Fibroblast of lung (primary cell): ENCODE measurements at regions not wholly inside any gene's neighbourhood (a gene's known extent, or its start where the extent isn't known, plus 50 kb on each side); places are given as distances from the start of the nearest gene placed in this dataset.

Source experiments
- DNase-seq, 2 donors: peaks; one replicate each; pipeline versions ENCODE4 v3.0.0 to v3.0.0-alpha.2; 2010; ENCODE audit warnings: low read depth in 2 of 2
- H2AFZ ChIP-seq: 2 replicates; pipeline ENCODE4 v1.5.1; 2012; ENCODE audit warnings: low read length, control low read depth, inconsistent platforms
- H3K27ac ChIP-seq: 2 replicates; pipeline ENCODE4 v1.5.1; 2011; ENCODE audit warnings: low read length, control low read depth; ENCODE audit not compliant: insufficient read depth
- H3K27me3 ChIP-seq: 2 replicates; pipeline ENCODE4 v1.5.1; 2011; ENCODE audit warnings: mild to moderate bottlenecking, low read length; ENCODE audit not compliant: control insufficient read depth, insufficient read depth
- H3K36me3 ChIP-seq: 2 replicates; pipeline ENCODE4 v1.5.1; 2011; ENCODE audit warnings: low read length; ENCODE audit not compliant: control insufficient read depth, insufficient read depth
- H3K4me1 ChIP-seq: 2 replicates; pipeline ENCODE4 v1.5.1; 2011; ENCODE audit warnings: low read length; ENCODE audit not compliant: control insufficient read depth, insufficient read depth; ENCODE audit errors: extremely low read depth
- H3K4me2 ChIP-seq: 2 replicates; pipeline ENCODE4 v1.5.1; 2011; ENCODE audit warnings: low read length, control low read depth; ENCODE audit not compliant: insufficient read depth; ENCODE audit errors: extremely low read depth
- H3K4me3 ChIP-seq, 4 experiments: fragments of 200-600 bp in 1 of 4; sonication (generic) in 1 of 4; replicated peaks in 1 of 4; 2 replicates each; pipeline ENCODE4 v1.5.1; 2011 to 2016; ENCODE audit warnings: low read length in 4 of 4, low read depth in 3 of 4, mild to moderate bottlenecking in 3 of 4, control low read depth in 2 of 4, inconsistent platforms in 1 of 4, mixed read lengths in 1 of 4; ENCODE audit not compliant: insufficient read depth in 1 of 4; ENCODE audit errors: control extremely low read depth in 1 of 4
- H3K79me2 ChIP-seq: 2 replicates; pipeline ENCODE4 v1.5.1; 2012; ENCODE audit warnings: mild to moderate bottlenecking, low read length, inconsistent platforms; ENCODE audit not compliant: control insufficient read depth, insufficient read depth
- H3K9ac ChIP-seq: 2 replicates; pipeline ENCODE4 v1.5.1; 2011; ENCODE audit warnings: mild to moderate bottlenecking, low read length, control low read depth; ENCODE audit not compliant: insufficient read depth
- H3K9me3 ChIP-seq: 2 replicates; pipeline ENCODE4 v1.5.1; 2012; ENCODE audit warnings: low read depth, low read length; ENCODE audit not compliant: control insufficient read depth, insufficient read depth
- H4K20me1 ChIP-seq: 2 replicates; pipeline ENCODE4 v1.5.1; 2011; ENCODE audit warnings: low read length; ENCODE audit not compliant: control insufficient read depth, insufficient read depth; ENCODE audit errors: extremely low read depth
- EZH2 ChIP-seq: IDR thresholded peaks from 2 replicates; pipeline ENCODE4 v1.5.1; 2012; ENCODE audit warnings: low read length, control low read depth, mild to moderate bottlenecking; ENCODE audit errors: missing control alignments
- TF ChIP-seq, protein P1 (sequence below), 2 donors: IDR thresholded peaks in 1 of 2; conservative IDR thresholded peaks in 1 of 2; 1 replicate in 1 of 2; 2 replicates in 1 of 2; pipeline ENCODE4 v1.5.1; 2011 to 2012; ENCODE audit warnings: low read length in 2 of 2, control low read depth in 1 of 2, inconsistent platforms in 1 of 2, low read depth in 1 of 2, mild to moderate bottlenecking in 1 of 2

DNA sequence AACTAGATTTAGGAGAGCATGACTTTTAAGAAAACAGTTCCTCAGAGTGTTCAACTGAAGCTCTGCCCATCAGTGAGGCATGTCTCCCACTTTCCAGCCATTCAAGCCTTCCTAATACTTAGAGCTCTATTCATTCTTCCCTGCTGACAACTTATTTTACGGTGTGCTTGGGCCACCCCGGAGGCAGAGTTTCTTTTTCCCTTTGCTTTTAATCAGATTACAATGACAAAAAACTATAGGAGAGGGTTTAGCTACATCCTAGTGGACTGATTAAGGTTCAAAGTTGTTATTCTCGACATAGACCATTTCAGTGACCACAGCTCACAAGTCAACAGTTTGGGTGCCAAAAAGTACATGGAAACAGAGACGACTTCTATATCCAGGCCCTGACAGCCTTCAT, 167.8 kb upstream of the TRIB2 start:
- no peak overlapping the region for H3K4me3 ChIP-seq
- no peak overlapping the region for H3K27ac ChIP-seq
- no peaks in the 10 kb centered on the region for H3K27me3 ChIP-seq
- H4K20me1 ChIP-seq = no peaks in the 10 kb centered on the region
- no peak for TF ChIP-seq EZH2
- H3K9ac ChIP-seq = no peak overlapping the region
- H3K36me3 ChIP-seq = no peaks in the 10 kb centered on the region
- no peaks in the 10 kb centered on the region for H3K4me1 ChIP-seq
- no peak overlapping the region for H2AFZ ChIP-seq
- DNase-seq = peak in 1 of 2 donors; percentile 14
- H3K9me3 ChIP-seq = no peaks in the 10 kb centered on the region
- H3K4me2 ChIP-seq = no peak overlapping the region
- H3K79me2 ChIP-seq = no peaks in the 10 kb centered on the region

DNA sequence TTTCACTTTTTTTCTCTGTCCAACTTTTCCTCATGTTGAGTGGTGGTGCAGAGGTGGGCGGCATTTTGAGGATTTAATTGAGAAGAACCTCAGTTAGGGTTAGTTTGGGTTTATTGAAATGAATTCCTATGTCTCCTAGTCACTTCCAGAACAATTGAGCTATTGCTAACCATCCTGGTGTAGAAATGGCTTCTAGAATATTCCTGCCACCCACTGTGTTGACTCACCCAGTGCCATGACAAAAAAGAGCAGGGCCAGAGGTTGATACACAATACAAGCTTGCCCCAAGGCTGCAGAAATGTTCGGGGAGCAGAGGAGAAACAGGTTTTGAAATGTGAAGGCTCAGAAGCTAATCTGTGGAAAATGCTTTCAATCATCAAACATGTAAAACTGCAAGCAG, 167.1 kb upstream of the TRIB2 start:
- H3K27me3 ChIP-seq = no peaks in the 10 kb centered on the region
- no peaks in the 10 kb centered on the region for H4K20me1 ChIP-seq
- DNase-seq = peak in 1 of 2 donors; percentile 75
- H3K4me3 ChIP-seq = no peak overlapping the region
- H2AFZ ChIP-seq = no peak overlapping the region
- no peaks in the 10 kb centered on the region for H3K79me2 ChIP-seq
- peaks cover 2% of the 10 kb centered on the region for H3K4me1 ChIP-seq
- no peak overlapping the region for H3K4me2 ChIP-seq
- no peaks in the 10 kb centered on the region for H3K36me3 ChIP-seq
- TF ChIP-seq, protein P1, sequence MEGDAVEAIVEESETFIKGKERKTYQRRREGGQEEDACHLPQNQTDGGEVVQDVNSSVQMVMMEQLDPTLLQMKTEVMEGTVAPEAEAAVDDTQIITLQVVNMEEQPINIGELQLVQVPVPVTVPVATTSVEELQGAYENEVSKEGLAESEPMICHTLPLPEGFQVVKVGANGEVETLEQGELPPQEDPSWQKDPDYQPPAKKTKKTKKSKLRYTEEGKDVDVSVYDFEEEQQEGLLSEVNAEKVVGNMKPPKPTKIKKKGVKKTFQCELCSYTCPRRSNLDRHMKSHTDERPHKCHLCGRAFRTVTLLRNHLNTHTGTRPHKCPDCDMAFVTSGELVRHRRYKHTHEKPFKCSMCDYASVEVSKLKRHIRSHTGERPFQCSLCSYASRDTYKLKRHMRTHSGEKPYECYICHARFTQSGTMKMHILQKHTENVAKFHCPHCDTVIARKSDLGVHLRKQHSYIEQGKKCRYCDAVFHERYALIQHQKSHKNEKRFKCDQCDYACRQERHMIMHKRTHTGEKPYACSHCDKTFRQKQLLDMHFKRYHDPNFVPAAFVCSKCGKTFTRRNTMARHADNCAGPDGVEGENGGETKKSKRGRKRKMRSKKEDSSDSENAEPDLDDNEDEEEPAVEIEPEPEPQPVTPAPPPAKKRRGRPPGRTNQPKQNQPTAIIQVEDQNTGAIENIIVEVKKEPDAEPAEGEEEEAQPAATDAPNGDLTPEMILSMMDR (conservative IDR thresholded peaks at IDR 0.05 in 1 of 2, IDR thresholded peaks at IDR 0.05 in 1 of 2; ENCODE audit: low read depth in 1 of 2, low read length in 2 of 2) = no peak
- TF ChIP-seq EZH2 = no peak
- H3K9ac ChIP-seq = no peak overlapping the region
- H3K9me3 ChIP-seq = no peaks in the 10 kb centered on the region
- no peak overlapping the region for H3K27ac ChIP-seq

DNA sequence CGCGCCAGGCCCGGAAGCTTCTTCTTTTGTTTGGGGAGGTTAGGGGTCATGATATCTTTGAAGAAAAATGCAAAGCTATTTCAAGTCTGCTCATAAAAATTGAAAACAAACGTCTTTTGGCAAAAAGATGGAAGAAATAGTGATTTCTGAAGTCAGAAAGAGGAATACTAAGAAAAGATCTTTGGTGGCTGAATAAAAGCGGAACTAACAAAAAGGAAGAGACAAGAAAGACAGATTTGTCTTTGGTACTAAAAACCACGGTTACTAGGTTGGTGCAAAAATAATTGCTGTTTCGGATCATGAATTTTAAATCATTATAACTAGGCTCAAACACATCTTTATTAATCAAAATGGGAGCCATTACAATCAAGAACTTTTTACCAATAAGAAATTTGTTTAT, 164.6 kb upstream of the TRIB2 start:
- Histone ChIP-seq H3K27ac (no peak overlapping the region), H3K4me1 (peaks cover 16% of the 10 kb centered on the region), H3K36me3 (no peaks in the 10 kb centered on the region), H3K9ac (no peak overlapping the region), H3K9me3 (no peaks in the 10 kb centered on the region), H2AFZ (no peak overlapping the region), H3K79me2 (no peaks in the 10 kb centered on the region), H3K4me2 (no peak overlapping the region), H4K20me1 (no peaks in the 10 kb centered on the region), H3K4me3 (no peak overlapping the region), H3K27me3 (no peaks in the 10 kb centered on the region)
- DNase-seq = no peak
- TF ChIP-seq, protein P1 (conservative IDR thresholded peaks at IDR 0.05 in 1 of 2, IDR thresholded peaks at IDR 0.05 in 1 of 2; ENCODE audit: low read depth in 1 of 2, low read length in 2 of 2) = no peak
- no peak for TF ChIP-seq EZH2
